ENCODE measurements at regions not wholly inside any gene's neighbourhood (a gene's known extent, or its start where the extent isn't known, plus 50 kb on each side); places are given as distances from the start of the nearest gene placed in this dataset.

DNA sequence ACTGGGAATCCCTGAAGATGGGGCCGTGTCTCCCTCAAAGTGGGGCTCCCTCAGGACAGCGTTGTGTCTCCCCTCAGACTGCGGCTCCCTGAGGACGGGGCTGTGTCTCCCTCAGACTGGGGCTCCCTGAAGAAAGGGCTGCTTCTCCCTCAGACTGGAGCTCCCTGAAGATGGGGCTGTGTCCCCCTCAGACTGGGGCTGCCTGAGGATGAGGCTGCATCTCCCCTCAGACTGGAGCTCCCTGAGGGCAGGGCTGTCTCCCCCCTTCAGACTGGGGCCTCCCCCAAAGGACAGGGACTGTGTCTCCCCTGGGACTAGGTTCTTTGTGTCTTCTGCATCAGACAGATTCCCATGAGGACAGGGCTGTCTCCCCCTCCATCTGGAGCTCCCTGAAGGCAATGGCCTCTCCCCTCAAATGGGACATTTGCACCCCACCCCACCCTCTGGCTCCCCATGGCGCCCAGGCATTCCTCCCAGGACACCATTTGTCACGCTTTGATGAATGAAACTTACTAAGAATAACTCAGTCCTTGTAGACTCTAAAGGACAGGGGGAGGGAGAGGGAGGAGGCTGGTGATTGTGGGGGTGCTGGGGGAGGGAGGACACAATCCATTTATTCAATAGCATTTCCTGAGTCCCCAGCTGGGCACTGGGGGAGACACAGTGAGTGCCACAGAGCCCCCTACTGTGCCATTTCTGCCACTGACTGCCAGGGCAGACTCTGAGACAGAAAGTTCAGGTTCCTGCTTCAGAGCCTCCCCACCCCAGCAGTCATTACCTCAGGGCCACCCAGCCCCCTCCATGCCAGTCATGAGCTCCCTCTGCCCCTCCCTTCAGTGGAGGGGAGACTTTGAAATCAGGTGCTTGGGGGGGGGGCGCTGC is 122.4 kb downstream of the MRPL14 start:
- TF ChIP-seq, protein P1, sequence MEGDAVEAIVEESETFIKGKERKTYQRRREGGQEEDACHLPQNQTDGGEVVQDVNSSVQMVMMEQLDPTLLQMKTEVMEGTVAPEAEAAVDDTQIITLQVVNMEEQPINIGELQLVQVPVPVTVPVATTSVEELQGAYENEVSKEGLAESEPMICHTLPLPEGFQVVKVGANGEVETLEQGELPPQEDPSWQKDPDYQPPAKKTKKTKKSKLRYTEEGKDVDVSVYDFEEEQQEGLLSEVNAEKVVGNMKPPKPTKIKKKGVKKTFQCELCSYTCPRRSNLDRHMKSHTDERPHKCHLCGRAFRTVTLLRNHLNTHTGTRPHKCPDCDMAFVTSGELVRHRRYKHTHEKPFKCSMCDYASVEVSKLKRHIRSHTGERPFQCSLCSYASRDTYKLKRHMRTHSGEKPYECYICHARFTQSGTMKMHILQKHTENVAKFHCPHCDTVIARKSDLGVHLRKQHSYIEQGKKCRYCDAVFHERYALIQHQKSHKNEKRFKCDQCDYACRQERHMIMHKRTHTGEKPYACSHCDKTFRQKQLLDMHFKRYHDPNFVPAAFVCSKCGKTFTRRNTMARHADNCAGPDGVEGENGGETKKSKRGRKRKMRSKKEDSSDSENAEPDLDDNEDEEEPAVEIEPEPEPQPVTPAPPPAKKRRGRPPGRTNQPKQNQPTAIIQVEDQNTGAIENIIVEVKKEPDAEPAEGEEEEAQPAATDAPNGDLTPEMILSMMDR (IDR thresholded peaks at IDR 0.05; ENCODE audit: extremely low read depth, low read depth, low read length) = peak; percentile 31
- Histone ChIP-seq H3K4me3 (ENCODE audit: insufficient read depth, low read length) (no peak overlapping the region), H3K27ac (ENCODE audit: low read depth, low read length) (peak overlapping the region; percentile 73), H3K4me1 (ENCODE audit: insufficient read depth, low read length) (peaks cover 31% of the 10 kb centered on the region), H3K36me3 (ENCODE audit: insufficient read depth, low read length) (no peaks in the 10 kb centered on the region), H3K9me3 (ENCODE audit: low read depth, low read length) (no peaks in the 10 kb centered on the region), H3K79me2 (ENCODE audit: insufficient read depth, low read length) (no peaks in the 10 kb centered on the region), H3K27me3 (ENCODE audit: insufficient read depth, low read length) (no peaks in the 10 kb centered on the region), H2AFZ (ENCODE audit: low read length) (no peak overlapping the region), H3K4me2 (ENCODE audit: insufficient read depth, low read length) (no peak overlapping the region), H4K20me1 (ENCODE audit: insufficient read depth, low read length) (no peaks in the 10 kb centered on the region)
- peak; percentile 82 for DNase-seq (ENCODE audit: insufficient read length, low spot score, missing footprints)

DNA sequence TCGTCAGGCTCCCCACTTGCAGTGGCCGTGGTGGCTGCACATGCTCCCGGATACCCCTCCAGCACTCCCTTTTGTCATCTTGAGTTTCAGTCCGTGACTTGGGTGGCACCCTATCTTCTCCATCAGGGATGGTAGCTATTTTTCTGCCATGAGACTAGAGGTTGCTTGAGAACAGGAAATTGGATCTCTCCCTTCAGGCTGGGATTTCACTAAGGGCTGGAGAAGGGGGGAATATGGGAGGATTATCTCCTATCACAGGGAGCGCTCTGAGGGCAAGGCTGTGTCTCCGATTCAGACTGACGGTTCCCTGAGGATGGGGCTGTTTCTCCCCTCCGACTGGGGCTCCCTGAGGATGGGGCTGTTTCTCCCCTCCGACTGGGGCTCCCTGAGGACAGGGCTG is 123.1 kb downstream of the MRPL14 start:
- Histone ChIP-seq H3K4me2 (ENCODE audit: insufficient read depth, low read length) (no peak overlapping the region), H3K36me3 (ENCODE audit: insufficient read depth, low read length) (no peaks in the 10 kb centered on the region), H3K27me3 (ENCODE audit: insufficient read depth, low read length) (no peaks in the 10 kb centered on the region), H3K79me2 (ENCODE audit: insufficient read depth, low read length) (no peaks in the 10 kb centered on the region), H3K4me1 (ENCODE audit: insufficient read depth, low read length) (peaks cover 28% of the 10 kb centered on the region), H3K4me3 (ENCODE audit: insufficient read depth, low read length) (no peak overlapping the region), H4K20me1 (ENCODE audit: insufficient read depth, low read length) (no peaks in the 10 kb centered on the region), H3K9me3 (ENCODE audit: low read depth, low read length) (no peaks in the 10 kb centered on the region), H2AFZ (ENCODE audit: low read length) (no peak overlapping the region), H3K27ac (ENCODE audit: low read depth, low read length) (peak overlapping the region; percentile 73)
- TF ChIP-seq, protein P1 (IDR thresholded peaks at IDR 0.05; ENCODE audit: extremely low read depth, low read depth, low read length) = no peak
- DNase-seq (ENCODE audit: insufficient read length, low spot score, missing footprints) = peak; percentile 62

DNA sequence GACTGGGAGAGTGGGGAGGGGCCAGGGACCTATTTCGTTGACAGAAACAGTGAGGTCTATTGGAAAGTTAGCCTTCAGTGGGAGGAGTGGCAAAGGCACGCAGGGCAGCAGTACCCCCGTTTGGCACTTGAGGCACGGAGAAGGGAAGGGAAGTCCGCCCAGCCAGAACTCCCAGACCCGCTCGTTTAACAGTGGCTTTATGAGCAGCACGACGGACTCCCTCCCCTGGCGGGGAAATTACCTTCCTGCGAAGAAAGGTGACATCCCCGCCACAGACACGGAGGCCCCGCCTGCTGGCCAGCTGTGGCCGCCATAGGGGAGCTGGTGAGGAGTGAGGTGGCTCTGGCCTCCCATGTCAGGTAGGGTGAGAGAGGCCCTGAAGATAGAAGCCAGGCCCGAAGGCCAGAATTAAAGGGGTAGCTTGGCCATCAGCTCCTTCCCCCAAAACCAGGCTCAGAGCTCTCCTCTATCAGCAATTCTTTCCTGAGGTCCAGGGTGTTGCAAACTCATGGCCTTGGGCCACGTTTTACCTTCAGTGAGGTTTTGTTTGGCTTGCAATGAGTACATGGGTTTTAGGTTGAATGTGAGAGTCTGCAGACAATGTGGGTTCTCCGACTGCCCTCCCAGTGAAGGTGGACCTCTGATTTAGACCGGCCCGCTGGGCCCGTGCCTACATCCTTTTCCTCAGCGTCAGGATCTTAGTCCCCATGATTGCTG is 123.7 kb downstream of the MRPL14 start:
- no peaks in the 10 kb centered on the region for H3K27me3 ChIP-seq (ENCODE audit: insufficient read depth, low read length)
- H3K9me3 ChIP-seq (ENCODE audit: low read depth, low read length) = no peaks in the 10 kb centered on the region
- H3K4me1 ChIP-seq (ENCODE audit: insufficient read depth, low read length) = peaks cover 28% of the 10 kb centered on the region
- peak overlapping the region; percentile 73 for H3K4me2 ChIP-seq (ENCODE audit: insufficient read depth, low read length)
- peak overlapping the region; percentile 72 for H3K4me3 ChIP-seq (ENCODE audit: insufficient read depth, low read length)
- H3K79me2 ChIP-seq (ENCODE audit: insufficient read depth, low read length) = no peaks in the 10 kb centered on the region
- no peak overlapping the region for H2AFZ ChIP-seq (ENCODE audit: low read length)
- no peaks in the 10 kb centered on the region for H3K36me3 ChIP-seq (ENCODE audit: insufficient read depth, low read length)
- DNase-seq (ENCODE audit: insufficient read length, low spot score, missing footprints) = peak; percentile 69
- TF ChIP-seq, protein P1 (IDR thresholded peaks at IDR 0.05; ENCODE audit: extremely low read depth, low read depth, low read length) = no peak
- peak overlapping the region; percentile 49 for H3K27ac ChIP-seq (ENCODE audit: low read depth, low read length)
- H4K20me1 ChIP-seq (ENCODE audit: insufficient read depth, low read length) = no peaks in the 10 kb centered on the region

Measured in osteoblast (primary cell).